Upper lobe of left lung (tissue), 4 donors: ENCODE measurements at regions not wholly inside any gene's neighbourhood (a gene's known extent, or its start where the extent isn't known, plus 50 kb on each side); places are given as distances from the start of the nearest gene placed in this dataset.

Source experiments
- EP300 ChIP-seq, 4 donors: sonication (generic); formaldehyde crosslinking; IDR thresholded peaks; one replicate each; pipeline ENCODE4 v1.5.1; 2017; ENCODE audit warnings: antibody characterized with exemption in 4 of 4, control low read depth in 2 of 4
- POLR2A ChIP-seq, 4 donors: fragments of 450-650 bp; IDR thresholded peaks; one replicate each; pipeline ENCODE4 v1.5.1; 2016 to 2017; ENCODE audit warnings: antibody characterized with exemption in 4 of 4, mild to moderate bottlenecking in 2 of 4
- POLR2AphosphoS5 ChIP-seq, 2 donors: sonication (generic); formaldehyde crosslinking; IDR thresholded peaks; one replicate each; pipeline ENCODE4 v1.5.1; 2017; ENCODE audit warnings: antibody characterized with exemption in 2 of 2
- TF ChIP-seq, protein P1 (sequence below), 6 experiments: fragments of 450-650 bp in 4 of 6; fragments of 200-600 bp in 2 of 6; sonication (generic) in 2 of 6; IDR thresholded peaks; one replicate each; pipeline ENCODE4 v1.5.1; 2016 to 2019; ENCODE audit warnings: antibody characterized with exemption in 6 of 6

DNA sequence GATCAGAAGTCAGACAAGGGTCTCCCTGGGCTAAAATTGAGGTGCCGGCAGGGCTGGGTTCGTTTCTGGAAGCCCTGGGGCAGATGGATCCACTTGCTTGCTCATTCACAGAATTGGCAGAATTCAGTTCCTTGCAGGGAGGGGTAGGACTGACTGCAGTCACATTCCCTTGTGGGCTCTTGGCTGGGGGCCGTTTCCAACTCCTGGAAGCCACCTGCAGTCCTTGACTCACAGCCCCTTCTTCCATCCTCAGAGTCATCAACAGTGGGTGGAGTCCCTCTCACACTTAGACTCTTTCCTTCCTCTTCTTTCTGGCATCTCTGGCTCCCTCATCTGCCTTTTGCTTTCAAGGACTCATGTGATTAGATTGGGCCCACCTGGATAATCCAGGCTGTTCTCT is 54.6 kb upstream of the NANOS1 start:
- TF ChIP-seq, protein P1, sequence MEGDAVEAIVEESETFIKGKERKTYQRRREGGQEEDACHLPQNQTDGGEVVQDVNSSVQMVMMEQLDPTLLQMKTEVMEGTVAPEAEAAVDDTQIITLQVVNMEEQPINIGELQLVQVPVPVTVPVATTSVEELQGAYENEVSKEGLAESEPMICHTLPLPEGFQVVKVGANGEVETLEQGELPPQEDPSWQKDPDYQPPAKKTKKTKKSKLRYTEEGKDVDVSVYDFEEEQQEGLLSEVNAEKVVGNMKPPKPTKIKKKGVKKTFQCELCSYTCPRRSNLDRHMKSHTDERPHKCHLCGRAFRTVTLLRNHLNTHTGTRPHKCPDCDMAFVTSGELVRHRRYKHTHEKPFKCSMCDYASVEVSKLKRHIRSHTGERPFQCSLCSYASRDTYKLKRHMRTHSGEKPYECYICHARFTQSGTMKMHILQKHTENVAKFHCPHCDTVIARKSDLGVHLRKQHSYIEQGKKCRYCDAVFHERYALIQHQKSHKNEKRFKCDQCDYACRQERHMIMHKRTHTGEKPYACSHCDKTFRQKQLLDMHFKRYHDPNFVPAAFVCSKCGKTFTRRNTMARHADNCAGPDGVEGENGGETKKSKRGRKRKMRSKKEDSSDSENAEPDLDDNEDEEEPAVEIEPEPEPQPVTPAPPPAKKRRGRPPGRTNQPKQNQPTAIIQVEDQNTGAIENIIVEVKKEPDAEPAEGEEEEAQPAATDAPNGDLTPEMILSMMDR (IDR thresholded peaks at IDR 0.05) = no peak
- TF ChIP-seq POLR2A (IDR thresholded peaks at IDR 0.05) (no peak), EP300 (IDR thresholded peaks at IDR 0.05) (no peak), POLR2AphosphoS5 (IDR thresholded peaks at IDR 0.05) (no peak)
